PFSK-1 (cell line): ENCODE measurements at regions not wholly inside any gene's neighbourhood (a gene's known extent, or its start where the extent isn't known, plus 50 kb on each side); places are given as distances from the start of the nearest gene placed in this dataset.

Experiments used
- FOXP2 ChIP-seq: optimal IDR thresholded peaks from 2 replicates; pipeline ENCODE3; 2011; ENCODE audit warnings: borderline replicate concordance, control low read depth, inconsistent platforms; ENCODE audit not compliant: insufficient read depth; ENCODE audit errors: extremely low read length, extremely low read depth
- POLR2AphosphoS5 ChIP-seq: IDR thresholded peaks from 2 replicates; pipeline ENCODE4 v1.6.1; 2012; ENCODE audit warnings: low read depth, mild to moderate bottlenecking, control low read depth, low read length, moderate library complexity
- REST ChIP-seq, 2 experiments: IDR thresholded peaks; 2 replicates each; pipeline versions ENCODE4 v1.6.1 to v1.8.0; 2011 to 2012; ENCODE audit warnings: low read depth in 2 of 2, low read length in 2 of 2, control low read depth in 1 of 2, inconsistent platforms in 1 of 2, mild to moderate bottlenecking in 1 of 2, moderate library complexity in 1 of 2; ENCODE audit not compliant: insufficient read depth in 1 of 2
- SIN3A ChIP-seq: IDR thresholded peaks from 2 replicates; pipeline ENCODE4 v1.6.1; 2012; ENCODE audit warnings: mild to moderate bottlenecking, low read length, moderate library complexity, borderline replicate concordance; ENCODE audit not compliant: insufficient read depth
- TAF1 ChIP-seq: IDR thresholded peaks from 2 replicates; pipeline ENCODE4 v1.6.1; 2012; ENCODE audit warnings: low read length, control low read depth, borderline replicate concordance; ENCODE audit not compliant: insufficient read depth

DNA sequence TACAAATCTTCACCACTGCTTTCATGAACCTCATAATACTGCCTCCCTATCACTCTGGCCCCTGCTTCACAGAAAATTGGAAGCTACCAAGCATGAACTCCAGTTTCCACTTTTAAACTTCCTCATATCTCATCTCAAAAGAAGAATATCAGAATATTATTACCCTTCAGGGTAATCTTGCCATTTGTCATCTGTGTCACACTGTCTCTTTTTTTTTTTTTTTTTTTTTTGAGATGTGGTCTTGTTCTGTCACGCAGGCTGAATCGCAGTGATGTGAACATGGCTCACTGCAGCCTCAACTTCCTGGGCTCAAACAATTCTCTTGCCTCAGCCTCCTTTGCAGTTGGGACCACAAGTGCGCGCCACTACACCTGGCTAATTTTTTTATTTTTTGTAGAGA is 80.4 kb upstream of the TCF12 start:
- no peak for TF ChIP-seq POLR2AphosphoS5
- TF ChIP-seq REST (IDR thresholded peaks at IDR 0.05; ENCODE audit: insufficient read depth in 1 of 2, low read depth in 2 of 2, low read length in 2 of 2): no peak
- TF ChIP-seq TAF1: no peak
- TF ChIP-seq SIN3A: no peak
- no peak for TF ChIP-seq FOXP2
